ENCODE measurements at regions not wholly inside any gene's neighbourhood (a gene's known extent, or its start where the extent isn't known, plus 50 kb on each side); places are given as distances from the start of the nearest gene placed in this dataset.

DNA sequence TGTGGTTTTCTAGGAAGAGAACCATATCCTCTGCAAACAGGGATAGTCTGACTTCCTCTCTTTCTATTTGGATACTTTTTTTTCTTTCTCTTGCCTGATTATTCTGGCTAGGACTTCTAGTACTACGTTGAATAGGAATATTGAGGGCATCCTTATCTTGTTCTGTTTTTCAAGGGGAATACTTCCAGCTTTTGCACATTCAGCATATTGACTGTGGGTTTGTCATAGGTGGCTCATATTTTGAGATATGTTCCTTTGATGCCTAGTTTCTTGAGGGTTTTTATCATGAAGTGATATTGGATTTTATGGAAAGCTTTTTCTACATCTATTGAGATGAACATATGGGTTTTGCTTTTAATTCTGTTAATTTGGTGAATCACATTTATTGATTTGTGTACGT, 269.8 kb downstream of the MAP2K6 start:
- TF ChIP-seq, protein P1, sequence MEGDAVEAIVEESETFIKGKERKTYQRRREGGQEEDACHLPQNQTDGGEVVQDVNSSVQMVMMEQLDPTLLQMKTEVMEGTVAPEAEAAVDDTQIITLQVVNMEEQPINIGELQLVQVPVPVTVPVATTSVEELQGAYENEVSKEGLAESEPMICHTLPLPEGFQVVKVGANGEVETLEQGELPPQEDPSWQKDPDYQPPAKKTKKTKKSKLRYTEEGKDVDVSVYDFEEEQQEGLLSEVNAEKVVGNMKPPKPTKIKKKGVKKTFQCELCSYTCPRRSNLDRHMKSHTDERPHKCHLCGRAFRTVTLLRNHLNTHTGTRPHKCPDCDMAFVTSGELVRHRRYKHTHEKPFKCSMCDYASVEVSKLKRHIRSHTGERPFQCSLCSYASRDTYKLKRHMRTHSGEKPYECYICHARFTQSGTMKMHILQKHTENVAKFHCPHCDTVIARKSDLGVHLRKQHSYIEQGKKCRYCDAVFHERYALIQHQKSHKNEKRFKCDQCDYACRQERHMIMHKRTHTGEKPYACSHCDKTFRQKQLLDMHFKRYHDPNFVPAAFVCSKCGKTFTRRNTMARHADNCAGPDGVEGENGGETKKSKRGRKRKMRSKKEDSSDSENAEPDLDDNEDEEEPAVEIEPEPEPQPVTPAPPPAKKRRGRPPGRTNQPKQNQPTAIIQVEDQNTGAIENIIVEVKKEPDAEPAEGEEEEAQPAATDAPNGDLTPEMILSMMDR (IDR thresholded peaks at IDR 0.05; ENCODE audit: low read depth, low read length), result no peak
- TF ChIP-seq EZH2phosphoT487 (IDR thresholded peaks at IDR 0.05; ENCODE audit: low read depth), result no peak
